ENCODE measurements at regions not wholly inside any gene's neighbourhood (a gene's known extent, or its start where the extent isn't known, plus 50 kb on each side); places are given as distances from the start of the nearest gene placed in this dataset.
"Not testable (repeated sequence)": the region's sequence is repeated elsewhere in the genome, so short reads cannot be mapped to it uniquely, and the experiment has no call there.

DNA sequence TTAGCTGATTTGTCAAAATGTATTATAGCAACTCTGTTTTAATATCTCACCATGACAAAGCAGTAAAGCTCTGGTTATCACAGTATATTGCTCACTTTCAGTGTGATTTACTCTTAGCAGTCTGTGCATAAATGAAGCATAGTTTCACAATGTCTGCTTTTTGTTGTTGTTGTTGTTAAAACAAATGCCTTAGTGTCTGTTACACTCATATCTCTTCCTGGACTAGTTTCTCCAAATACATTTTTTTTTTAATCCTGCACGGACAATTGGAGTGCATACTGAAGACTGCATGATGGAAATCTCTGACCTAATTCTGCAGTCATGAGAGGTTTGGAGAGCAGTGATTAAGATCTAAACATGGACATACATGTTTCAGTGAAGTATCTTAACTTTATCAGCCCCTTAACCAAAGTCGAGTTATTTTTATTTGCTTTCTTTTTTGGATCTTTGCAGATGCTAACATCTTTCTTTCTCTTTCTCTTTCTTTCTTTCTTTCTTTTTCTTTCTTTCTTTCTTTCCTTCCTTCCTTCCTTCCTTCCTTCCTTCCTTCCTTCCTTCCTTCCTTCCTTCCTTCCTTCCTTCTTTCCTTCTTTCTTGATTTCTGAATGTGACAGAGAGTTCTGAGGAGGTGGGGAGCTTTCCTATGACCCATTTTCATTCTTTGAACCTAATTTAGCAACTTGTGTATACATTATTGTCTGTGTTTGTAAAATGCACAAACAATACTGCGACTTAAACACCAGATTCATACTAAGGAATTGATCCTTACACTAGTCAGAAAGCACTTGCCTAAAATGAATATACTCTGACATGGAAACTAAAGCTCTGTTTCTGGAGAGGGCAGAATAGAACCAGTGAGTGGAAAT lies 161.5 kb upstream of the AGR3 start:
- peak; percentile 87 for DNase-seq (ENCODE audit: extremely low read depth, low read depth)

DNA sequence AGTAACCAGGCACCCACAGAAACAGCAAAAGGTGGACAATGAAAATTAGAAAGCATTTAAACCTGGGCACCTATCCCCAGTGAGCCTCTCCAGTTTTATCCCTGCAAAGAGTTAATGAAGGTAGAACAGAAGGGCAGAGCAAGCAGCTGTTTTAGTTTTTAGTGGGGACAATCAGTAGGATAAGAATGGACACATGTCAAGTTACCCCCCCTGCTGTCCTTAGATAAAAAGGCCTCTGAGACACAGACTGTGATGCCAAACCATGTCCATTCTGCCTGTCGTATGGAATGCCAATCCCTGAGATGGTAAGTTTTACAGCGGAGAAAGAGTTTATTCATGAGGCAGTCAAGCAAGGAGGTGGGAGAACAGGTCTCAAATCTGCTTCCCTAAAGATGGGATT lies 162.6 kb upstream of the AGR3 start:
- no peak for DNase-seq (ENCODE audit: extremely low read depth, low read depth)

DNA sequence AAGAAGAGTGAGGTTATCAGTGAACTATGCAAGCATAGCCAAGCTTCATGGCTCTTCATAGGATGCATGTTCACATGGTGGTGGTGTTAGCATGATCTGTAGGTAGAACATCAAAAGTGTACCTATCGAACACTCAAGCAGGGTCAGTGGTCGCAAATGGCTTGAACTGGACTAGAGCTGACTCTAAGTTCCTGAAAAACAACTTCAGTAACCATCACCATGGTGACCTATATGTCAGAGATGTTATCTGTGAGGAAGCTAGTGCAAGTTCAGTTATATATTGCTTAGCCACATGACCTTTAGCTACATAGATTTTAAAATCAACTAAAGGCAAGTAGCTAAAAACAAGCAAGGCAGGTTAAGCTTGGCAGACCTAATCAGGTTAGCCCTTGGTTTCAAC lies 163.1 kb upstream of the AGR3 start:
- no peak for DNase-seq (ENCODE audit: extremely low read depth, low read depth)

DNA sequence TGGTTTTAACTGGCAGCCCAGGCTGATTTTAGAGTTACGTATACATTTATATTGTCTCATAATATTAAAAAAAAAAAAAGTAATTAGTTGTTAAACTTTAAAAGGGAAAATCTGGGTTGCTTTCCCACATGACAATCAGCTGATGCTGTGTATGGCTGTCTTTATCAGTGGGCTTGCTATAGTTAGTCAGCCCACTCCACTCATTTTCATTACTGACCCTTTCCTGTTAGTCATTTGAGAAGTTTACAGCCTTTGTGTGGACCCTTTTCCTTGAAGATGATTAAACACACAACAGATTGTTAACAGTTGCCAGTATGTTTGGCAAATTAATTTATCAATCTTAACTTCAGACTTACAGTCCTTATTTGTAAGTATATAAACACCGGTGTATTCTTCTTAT lies 164.5 kb upstream of the AGR3 start:
- no peak for DNase-seq (ENCODE audit: extremely low read depth, low read depth)

DNA sequence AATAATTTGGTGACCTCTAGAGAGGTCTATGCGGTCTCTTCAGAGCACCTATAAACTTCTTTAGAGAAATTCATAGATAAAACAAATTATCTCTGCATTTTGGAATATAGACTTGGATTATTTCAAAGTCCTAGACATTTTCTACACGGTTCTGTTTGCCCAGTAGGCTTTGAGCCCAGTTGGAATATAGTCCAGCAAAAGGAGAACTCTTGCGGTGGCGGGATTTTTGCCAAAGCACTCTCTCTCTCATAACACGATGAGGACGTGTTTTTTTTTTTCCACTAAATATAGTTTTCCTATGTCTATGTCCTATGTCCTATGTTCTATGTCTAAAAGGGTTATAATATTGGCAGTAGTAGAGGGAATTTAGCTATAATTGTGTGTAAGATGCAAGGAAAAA lies 164.9 kb upstream of the AGR3 start:
- DNase-seq (ENCODE audit: extremely low read depth, low read depth) = no peak

DNA sequence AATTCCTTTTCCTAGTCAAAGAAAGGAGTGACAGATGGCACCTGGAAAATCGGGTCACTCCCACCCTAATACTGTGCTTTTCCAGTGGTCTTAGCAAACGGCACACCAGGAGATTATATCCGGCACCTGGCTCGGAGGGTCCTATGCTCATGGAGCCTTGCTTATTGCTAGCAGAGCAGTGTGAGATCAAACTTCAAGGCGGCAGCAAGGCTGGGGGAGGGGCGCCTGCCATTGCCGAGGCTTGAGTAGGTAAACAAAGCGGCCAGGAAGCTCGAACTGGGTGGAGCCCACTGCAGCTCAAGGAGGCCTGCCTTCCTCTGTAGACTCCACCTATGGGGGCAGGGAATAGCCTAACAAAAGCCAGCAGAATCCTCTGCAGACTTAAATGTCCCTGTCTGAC lies 171.4 kb upstream of the AGR3 start:
- not testable (repeated sequence) for DNase-seq (ENCODE audit: extremely low read depth, low read depth)

DNA sequence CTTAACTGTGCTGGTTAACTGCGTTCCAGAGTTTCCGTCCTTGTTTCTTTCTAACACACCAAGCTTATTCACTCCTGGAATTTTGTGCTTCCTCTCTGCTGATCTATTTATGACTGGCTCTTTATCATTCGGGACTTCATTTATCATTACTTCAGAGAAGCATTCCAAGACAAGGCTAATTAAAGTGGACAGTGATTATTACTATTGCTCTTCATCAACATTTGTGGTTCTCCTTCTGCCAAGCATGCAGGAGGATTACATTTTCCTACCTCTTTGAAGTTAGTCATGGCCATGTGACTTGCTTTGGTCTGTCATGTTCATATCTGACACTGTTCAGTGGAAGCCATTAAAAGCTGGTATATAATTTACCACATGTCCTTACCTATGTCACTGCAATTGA lies 172.4 kb upstream of the AGR3 start:
- no peak for DNase-seq (ENCODE audit: extremely low read depth, low read depth)

DNA sequence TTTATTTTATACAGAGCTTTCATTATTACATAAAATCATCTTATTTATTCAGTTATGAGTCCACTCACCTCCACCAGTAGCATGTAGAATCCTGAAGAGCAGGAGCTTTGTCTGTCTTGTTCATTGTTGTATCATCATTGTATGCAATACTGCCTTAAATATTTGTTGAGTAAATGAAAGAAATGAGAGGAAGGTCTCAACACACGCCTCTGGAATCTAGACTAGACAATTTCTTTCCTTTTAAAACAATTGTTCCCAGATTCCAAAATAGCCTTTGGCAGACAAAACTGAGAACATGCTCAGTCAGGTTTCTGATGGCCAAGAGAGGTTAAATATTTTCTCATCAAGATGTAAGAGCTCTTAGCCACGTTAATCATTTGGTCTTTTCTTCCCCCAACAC lies 173.1 kb upstream of the AGR3 start:
- DNase-seq (ENCODE audit: extremely low read depth, low read depth) = no peak

DNA sequence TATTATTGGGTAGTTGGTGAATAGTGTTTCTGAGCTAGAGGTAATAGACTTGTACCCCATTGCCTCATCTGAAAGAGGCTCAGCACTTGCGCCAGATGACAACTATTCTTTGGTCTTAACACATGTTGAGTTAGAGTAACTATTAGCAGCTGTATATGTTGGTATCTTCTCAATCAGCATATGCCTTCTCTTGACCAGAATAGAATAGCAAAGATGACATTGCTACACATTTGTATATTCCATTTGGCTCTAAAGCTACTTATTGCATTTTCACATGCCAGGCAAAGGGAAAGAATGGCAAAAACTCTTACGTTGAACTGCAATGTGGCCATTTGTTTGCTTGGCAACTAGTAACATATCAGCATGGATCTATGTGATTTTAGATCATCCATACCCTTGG lies 173.8 kb upstream of the AGR3 start:
- DNase-seq (ENCODE audit: extremely low read depth, low read depth) = no peak

DNA sequence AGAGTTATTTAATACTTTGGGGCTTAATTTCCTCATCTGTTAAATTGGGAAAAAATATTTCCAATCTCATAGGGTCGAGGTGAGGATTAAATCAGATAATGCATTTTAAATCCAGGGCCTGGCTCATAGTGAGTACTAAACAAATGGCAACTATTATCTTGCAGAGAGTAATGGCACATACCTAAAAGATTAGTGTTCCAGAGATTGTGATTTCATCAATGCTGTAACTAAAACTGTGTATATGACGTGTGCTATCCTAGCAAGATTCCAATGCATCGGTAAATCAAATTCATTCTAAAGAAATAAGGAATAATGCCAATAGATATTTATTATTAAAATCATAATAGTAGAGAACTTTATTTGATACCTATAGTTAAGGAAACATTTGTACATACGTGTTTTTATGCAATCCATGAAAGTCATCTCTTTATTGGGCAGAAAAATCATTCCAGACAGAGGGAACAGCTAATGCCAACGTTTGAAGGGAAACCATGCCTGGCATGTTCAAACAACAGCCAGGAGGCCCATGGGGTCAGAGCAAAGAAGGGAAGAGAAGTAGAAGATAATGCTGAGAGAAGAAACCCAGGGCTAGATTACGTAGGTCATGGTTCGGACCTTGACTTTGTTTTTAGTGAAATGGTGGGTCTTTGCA lies 174.8 kb upstream of the AGR3 start:
- DNase-seq (ENCODE audit: extremely low read depth, low read depth) = no peak

DNA sequence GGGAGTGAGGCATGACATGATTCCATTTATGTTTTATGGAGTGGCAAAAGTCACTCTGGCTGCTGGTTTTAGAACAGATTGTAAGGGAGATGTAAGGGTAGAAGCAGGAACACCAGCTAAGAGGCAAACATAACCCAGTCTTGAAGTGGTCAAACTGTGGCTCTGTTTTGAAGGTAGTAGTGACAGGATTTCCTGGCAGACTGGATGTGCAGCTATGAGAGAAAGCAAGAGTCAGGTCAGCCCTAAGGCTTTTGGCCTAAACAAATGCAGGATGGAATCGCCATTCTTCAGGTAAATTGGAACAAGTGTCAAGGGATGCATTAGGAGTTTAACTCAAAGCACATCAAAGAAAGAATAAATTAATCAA lies 175.3 kb upstream of the AGR3 start:
- no peak for DNase-seq (ENCODE audit: extremely low read depth, low read depth)

DNA sequence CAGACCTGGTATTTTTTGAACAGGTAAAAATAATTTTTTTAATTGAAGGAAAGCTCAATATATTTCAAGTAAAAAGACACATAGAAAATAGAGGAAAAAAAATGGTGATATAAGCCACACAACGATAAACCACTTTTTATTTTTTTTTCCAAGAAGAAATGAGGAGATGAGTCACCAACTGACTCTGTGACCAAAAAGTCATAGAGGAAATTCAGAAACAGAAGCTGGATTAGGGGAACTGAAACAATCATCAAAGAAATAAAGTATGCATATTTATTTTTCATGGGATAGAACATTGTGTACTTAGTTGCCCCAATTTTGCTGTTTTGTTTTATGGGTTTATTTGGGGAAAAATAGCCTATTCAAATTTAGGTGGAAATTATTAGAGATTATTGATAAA lies 176.8 kb upstream of the AGR3 start:
- DNase-seq (ENCODE audit: extremely low read depth, low read depth) = no peak

DNA sequence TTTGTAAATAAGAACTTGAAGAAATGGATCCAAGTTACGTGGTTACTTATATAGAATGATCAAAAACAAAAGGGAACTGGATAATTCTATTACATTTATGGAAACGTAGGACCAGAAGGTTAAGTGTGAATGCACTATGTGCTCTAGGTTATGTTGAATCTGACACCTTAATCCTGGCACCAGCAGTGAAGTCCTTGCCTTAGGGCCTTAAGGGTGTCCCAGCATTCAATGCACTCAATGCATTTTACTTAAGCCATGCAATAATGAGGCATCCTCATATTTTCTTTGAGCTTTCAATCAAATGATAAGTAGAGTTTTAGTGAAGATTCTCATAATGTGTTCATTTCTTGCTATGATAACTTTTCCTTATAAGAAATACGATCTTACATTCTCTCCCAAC lies 178.3 kb upstream of the AGR3 start:
- no peak for DNase-seq (ENCODE audit: extremely low read depth, low read depth)

DNA sequence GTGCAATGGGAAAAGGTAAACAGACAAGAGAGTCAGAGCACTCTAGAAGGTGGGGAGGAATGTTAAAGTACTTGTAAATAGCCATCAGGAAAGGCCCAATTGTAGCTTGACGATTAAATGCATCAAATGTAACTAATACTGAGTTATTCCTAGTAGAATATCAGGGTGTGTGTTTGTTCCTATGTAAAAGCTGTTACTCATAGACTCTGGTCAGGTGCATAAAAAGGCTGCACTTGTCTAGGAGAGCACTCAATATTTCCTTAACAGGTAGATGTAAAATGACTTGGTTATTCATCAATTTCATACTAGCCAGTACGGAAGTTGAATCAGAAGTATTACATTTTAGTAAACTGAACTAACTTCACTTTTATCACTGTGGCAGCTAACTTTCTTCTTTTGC lies 179.7 kb upstream of the AGR3 start:
- no peak for DNase-seq (ENCODE audit: extremely low read depth, low read depth)

DNA sequence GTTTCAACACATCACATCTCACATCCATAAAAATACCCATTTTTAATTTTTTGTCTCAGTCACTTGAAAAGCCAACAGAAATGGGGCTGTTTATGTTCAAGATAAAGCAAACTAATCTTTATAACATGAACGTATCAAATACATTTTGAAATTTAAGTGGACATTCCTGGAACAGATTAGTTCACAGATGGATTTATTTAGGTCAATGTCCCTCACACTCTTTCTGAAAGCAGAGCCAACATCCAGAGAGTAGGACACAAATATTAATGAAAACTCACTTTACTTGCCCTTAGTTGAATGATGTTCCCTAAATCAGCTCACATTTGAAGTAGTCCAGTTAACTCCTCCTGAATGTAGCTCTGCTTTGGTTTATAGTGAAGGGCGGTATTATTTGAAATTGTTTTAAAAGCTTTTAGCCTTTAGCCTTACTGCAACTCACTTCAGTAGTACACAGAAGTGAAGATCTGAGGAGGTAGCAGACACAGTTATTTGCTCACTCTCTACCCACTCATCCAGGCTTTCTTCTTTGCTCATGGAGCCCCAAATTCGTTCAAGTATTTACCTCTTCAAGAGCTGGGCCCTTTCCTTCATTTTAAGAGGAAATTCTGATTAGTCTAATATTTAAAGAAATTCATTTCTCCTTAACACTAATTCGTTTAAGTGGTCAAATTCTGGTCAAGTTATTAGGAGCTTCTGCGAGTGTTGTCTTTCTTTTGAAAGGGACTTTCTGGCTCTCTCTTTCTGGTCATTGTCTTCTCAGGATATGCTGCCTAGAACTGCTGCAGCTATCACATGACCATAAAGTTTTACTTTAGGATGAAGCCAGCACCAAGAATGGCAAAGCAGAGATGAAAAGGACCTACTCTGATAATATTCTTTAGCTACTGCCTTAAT lies 180.6 kb upstream of the AGR3 start:
- DNase-seq (ENCODE audit: extremely low read depth, low read depth) = no peak

DNA sequence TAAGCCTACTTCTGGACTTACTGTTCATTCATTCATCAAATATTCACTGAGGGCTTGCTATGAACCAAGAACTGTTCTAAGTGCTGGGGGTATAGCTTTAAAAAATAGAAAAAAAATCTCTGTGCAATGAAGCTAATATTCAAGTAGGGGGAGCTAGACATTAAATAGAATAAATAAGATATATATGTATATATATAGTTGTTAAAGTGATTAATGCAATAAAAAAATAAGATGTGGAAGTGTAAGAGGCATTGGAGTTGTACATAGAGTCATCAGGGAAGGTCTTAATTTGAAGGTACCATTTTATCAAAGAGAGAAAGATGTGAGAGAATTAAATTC lies 181.2 kb upstream of the AGR3 start:
- no peak for DNase-seq (ENCODE audit: extremely low read depth, low read depth)

DNA sequence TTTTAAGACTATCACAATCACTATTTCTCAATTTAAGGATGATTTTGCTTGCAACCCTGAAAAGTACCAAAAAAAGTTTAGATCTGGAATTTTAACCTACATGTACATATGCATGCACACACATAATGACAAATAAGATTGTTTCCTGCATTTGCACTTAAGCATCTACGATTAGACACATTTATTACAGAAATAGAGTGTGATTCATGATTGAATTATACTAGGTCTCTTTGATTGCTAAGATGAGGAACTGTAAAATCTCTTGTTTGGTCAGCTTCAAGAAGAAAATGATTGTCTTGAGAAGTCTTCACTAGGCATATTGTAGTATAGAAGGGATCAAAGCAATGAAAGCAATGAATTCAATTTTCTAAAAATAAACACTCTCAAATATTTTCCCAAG lies 185.9 kb upstream of the AGR3 start:
- no peak for DNase-seq (ENCODE audit: extremely low read depth, low read depth)

DNA sequence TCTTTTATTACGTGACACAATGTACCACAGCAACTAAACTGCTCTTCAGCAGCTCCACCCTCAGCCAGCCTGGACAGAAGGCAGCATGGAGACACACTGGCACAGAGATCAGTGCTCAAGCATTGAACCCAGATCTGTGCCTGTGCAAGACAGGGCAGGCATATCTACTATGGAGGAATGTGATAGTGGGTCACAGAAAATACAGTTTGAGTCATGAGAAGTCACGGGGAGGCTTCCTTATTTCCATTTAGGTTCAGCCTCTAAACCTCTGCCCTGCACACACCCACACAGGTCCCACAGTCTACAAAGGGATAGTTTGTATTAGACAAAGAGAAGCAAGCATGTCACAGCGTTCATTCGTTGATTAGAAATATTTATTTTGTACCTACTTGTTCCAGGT lies 187.4 kb upstream of the AGR3 start:
- no peak for DNase-seq (ENCODE audit: extremely low read depth, low read depth)

DNA sequence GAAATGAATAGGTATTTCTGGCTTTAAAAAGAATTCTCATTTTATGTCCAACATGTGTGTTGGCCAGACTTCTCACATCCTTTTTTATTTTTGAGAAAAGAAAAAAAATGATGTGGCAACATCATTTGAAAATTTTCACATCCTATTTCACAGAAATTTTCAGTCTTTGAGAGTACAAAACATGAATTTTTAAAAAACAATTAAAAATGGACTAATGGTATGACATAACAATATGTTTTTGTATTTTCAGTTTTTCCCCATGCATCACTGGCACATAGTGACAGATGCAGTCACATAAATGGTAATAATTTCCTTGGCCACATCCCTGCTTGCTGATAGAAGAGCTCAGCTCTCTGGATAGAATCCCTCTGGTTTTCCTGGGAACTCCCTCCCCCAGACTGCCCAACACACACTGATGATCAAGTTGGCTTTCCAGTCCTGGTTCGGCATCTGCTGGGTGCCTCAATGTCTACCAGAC lies 188.5 kb upstream of the AGR3 start:
- no peak for DNase-seq (ENCODE audit: extremely low read depth, low read depth)

DNA sequence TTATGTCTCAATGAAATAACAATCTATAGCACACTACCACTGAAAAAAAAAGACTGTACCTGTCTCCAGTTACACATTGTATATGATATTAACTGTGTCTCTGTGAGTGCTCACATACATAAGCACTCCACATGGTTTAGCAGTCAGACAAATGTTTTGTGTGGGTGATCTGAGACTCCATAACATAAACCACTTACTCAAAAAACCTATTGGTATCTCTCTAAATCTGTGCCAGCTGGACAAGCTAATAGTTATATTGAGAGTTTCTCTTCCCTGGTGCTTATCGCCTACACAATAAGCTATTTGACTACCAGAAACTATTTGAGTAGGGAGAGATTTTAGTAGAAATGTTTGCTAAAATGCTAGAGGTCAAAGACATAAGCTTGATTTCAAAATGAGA lies 190.1 kb upstream of the AGR3 start:
- DNase-seq (ENCODE audit: extremely low read depth, low read depth) = no peak

DNA sequence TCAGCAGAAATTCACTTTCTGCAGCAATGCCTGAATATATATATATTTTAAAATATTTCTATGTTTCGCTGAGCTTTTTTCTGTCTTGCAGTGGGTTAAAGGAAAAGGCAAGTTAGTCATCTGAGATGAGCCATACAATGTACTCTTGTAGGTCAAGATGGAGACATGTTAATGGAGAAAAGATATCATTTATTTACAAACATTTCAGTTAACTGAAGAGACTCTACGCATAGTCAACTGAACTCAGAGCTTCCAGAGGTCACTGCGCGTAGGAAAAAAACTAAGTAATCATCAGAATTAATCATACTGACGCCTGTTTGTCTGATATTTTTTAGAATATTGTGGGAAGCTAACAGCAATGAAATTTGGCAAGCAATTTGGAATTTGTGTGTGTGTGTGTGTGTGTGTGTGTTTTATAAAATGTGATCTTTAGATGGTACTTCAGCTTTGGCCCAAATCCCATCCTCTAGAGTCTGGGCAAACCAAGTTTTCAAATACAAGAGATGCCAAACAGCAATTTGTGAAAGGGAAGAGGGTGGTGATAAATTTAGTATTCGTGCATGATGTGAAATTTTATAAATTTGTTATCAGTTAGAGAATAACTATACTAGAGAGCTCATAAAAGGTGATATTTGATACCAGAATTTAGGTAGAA lies 193.9 kb upstream of the AGR3 start:
- no peak for DNase-seq (ENCODE audit: extremely low read depth, low read depth)

Measured in NCI-H460 (cell line).